MM.1S (cell line): ENCODE measurements at regions not wholly inside any gene's neighbourhood (a gene's known extent, or its start where the extent isn't known, plus 50 kb on each side); places are given as distances from the start of the nearest gene placed in this dataset.

Source experiments
- EZH2 ChIP-seq: fragments of 300-600 bp; sonication (generic); optimal IDR thresholded peaks from 2 replicates; pipeline ENCODE3; 2017; ENCODE audit warnings: low read depth, mild to moderate bottlenecking, antibody characterized with exemption, low read length, mixed read lengths
- EZH2phosphoT487 ChIP-seq: fragments of 300-600 bp; sonication (generic); IDR thresholded peaks from 2 replicates; pipeline ENCODE4 v1.6.1; 2018; ENCODE audit warnings: antibody characterized with exemption, low read length
- TF ChIP-seq, protein P1 (sequence below): fragments of 300-600 bp; sonication (generic); IDR thresholded peaks from 2 replicates; pipeline ENCODE4 v1.5.1; 2016; ENCODE audit warnings: antibody characterized with exemption, low read length, mixed read lengths

DNA sequence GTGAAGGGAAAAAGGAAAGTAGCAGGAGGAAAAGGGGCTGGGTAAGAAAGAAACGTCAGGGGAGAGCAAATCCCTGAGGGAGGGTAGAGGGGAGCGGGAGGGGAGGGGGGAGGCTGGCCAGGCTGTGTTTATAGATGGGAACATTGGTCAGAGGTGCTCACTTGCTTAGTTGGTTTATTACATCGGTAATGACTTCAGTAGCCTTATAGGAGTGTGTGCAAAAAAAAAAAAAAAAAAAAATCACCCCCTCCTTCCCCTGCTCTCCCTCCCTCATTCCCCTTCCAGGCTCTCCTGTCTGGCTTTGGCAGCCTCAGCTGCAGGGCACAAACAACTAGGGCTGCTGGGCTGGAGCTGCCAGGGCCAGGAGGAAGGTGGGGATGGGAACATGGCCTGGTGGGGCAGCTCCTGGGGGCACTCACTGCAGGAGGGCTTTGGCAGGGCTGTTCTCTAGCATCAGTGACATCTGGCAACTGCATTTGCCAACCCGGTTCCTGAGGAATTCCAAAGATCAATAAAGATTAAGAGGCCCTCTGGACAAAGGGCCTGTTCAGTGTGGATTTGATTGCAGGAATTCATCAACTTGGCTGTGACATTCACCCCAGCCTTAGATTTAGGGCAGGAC is 334.5 kb upstream of the FRG2C start:
- TF ChIP-seq, protein P1, sequence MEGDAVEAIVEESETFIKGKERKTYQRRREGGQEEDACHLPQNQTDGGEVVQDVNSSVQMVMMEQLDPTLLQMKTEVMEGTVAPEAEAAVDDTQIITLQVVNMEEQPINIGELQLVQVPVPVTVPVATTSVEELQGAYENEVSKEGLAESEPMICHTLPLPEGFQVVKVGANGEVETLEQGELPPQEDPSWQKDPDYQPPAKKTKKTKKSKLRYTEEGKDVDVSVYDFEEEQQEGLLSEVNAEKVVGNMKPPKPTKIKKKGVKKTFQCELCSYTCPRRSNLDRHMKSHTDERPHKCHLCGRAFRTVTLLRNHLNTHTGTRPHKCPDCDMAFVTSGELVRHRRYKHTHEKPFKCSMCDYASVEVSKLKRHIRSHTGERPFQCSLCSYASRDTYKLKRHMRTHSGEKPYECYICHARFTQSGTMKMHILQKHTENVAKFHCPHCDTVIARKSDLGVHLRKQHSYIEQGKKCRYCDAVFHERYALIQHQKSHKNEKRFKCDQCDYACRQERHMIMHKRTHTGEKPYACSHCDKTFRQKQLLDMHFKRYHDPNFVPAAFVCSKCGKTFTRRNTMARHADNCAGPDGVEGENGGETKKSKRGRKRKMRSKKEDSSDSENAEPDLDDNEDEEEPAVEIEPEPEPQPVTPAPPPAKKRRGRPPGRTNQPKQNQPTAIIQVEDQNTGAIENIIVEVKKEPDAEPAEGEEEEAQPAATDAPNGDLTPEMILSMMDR: no peak
- TF ChIP-seq EZH2phosphoT487: no peak
- TF ChIP-seq EZH2: no peak
